CD4-positive, alpha-beta memory T cell (primary cell): ENCODE measurements at regions not wholly inside any gene's neighbourhood (a gene's known extent, or its start where the extent isn't known, plus 50 kb on each side); places are given as distances from the start of the nearest gene placed in this dataset.

Experiments used
- CTCF ChIA-PET: fragments of 350-600 bp; sonication (Branson Sonifier 250); formaldehyde crosslinking; loops from one replicate; lab custom pipeline; 2021; ENCODE audit warnings: inconsistent platforms; ENCODE audit not compliant: partially characterized antibody; lab: Charles Lee
- POLR2A ChIA-PET: fragments of 350-600 bp; sonication (Branson Sonifier 250); formaldehyde crosslinking; loops from one replicate; lab custom pipeline; 2021; ENCODE audit not compliant: partially characterized antibody; lab: Charles Lee
- DNase-seq, 5 donors: peaks; one replicate each; pipeline versions ENCODE4 v3.0.0 to v3.0.0-alpha.2; 2020 to 2022; ENCODE audit warnings: mixed read lengths in 1 of 5
- H3K27ac ChIP-seq: one replicate; pipeline ENCODE4 v1.7.0; 2013; ENCODE audit warnings: low read depth, low read length
- H3K27me3 ChIP-seq: 2 replicates; pipeline ENCODE4 v1.7.0; 2013; ENCODE audit warnings: mild to moderate bottlenecking, low read length, moderate library complexity; ENCODE audit not compliant: insufficient read depth
- H3K36me3 ChIP-seq: 2 replicates; pipeline ENCODE4 v1.7.0; 2013; ENCODE audit warnings: mild to moderate bottlenecking, low read length, moderate library complexity; ENCODE audit not compliant: insufficient read depth
- H3K4me1 ChIP-seq: 2 replicates; pipeline ENCODE4 v1.7.0; 2013; ENCODE audit warnings: mild to moderate bottlenecking, low read length, moderate library complexity; ENCODE audit not compliant: insufficient read depth
- H3K4me3 ChIP-seq, 2 donors: one replicate each; pipeline ENCODE4 v1.7.0; 2013; ENCODE audit warnings: low read length in 2 of 2, mild to moderate bottlenecking in 1 of 2
- H3K9me3 ChIP-seq, 2 donors: one replicate each; pipeline ENCODE4 v1.7.0; 2013; ENCODE audit warnings: low read length in 2 of 2, control low read depth in 1 of 2; ENCODE audit not compliant: control insufficient read depth in 1 of 2
- H3K27ac Mint-ChIP-seq, 7 donors: one replicate each; pipeline ENCODE4 v1.8.0; 2020 to 2021; ENCODE audit warnings: mixed read lengths in 7 of 7, mild to moderate bottlenecking in 6 of 7, inconsistent platforms in 3 of 7, moderate library complexity in 3 of 7
- H3K27me3 Mint-ChIP-seq, 2 donors: one replicate each; pipeline ENCODE4 v1.8.0; 2020 to 2021; ENCODE audit warnings: mixed read lengths in 2 of 2
- H3K36me3 Mint-ChIP-seq, 2 donors: one replicate each; pipeline ENCODE4 v1.8.0; 2020 to 2021; ENCODE audit warnings: mixed read lengths in 2 of 2, inconsistent platforms in 1 of 2, mild to moderate bottlenecking in 1 of 2
- H3K4me1 Mint-ChIP-seq, 4 donors: one replicate each; pipeline ENCODE4 v1.8.0; 2020 to 2021; ENCODE audit warnings: mixed read lengths in 4 of 4, mild to moderate bottlenecking in 1 of 4
- H3K4me3 Mint-ChIP-seq, 8 donors: one replicate each; pipeline ENCODE4 v1.8.0; 2020 to 2021; ENCODE audit warnings: mixed read lengths in 8 of 8, mild to moderate bottlenecking in 7 of 8, moderate library complexity in 6 of 8, inconsistent platforms in 3 of 8
- H3K9me3 Mint-ChIP-seq, 8 donors: one replicate each; pipeline ENCODE4 v1.8.0; 2020 to 2021; ENCODE audit warnings: mixed read lengths in 8 of 8, mild to moderate bottlenecking in 5 of 8, inconsistent platforms in 3 of 8, moderate library complexity in 1 of 8
- intact Hi-C: fragments of 100-400 bp; cut with micrococcal nuclease; formaldehyde crosslinking; loops from one replicate; pipeline ENCODE4 v1.15.1; 2023

DNA sequence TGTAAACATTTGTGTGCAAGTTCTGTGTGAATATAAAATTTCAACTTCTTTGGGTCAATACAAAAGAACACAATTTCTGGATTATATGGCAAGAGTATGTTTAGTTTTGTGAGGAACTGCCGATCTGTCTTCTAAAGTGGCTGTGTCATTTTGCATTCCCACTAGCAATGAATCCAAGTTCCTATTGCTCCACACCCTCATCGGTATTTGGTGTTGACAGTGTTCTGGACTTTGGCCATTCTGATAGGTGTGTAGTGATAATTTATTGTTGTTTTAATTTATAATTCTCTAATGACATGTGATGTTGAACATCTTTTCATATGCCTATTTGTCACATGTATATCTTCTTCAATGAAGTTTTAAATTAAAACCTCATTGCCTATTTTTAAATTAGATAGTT, 58.2 kb upstream of the TMC3 start:
- Mint-ChIP-seq H3K9me3 (peaks cover 2 to 19% (median 14%) of the 10 kb centered on the region in 8 donors), H3K27me3 (peaks cover 21 to 31% of the 10 kb centered on the region in 2 donors), H3K4me3 (no peak overlapping the region), H3K4me1 (no peaks in the 10 kb centered on the region), H3K27ac (no peak overlapping the region), H3K36me3 (peaks cover 2 to 3% of the 10 kb centered on the region in 2 donors)
- Histone ChIP-seq H3K9me3 (no peaks in the 10 kb centered on the region), H3K4me3 (no peak overlapping the region), H3K4me1 (no peaks in the 10 kb centered on the region), H3K27me3 (no peaks in the 10 kb centered on the region), H3K36me3 (no peaks in the 10 kb centered on the region), H3K27ac (no peak overlapping the region)
- CTCF ChIA-PET, result no interaction called here
- POLR2A ChIA-PET, result no interaction called here
- intact Hi-C loops, result no loop called here
- DNase-seq, result no peak

DNA sequence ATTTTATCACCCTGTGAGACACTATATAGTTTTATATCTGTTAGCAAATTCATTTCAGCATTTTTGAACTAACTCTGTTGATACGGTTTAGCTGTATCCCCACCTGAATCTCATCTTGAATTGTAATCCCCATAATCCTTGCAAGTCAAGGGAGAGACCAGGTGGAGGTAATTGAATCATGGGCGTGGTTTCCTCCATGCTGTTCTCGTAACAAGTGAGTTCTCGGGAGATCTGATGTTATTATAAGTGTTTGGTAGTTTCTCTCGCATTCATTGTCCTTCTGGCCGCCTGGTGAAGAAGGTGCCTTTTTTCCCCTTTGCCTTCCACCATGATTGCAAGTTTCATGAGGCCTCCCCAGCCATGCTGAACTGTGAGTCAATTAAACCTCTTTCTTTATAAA, 53.2 kb upstream of the TMC3 start:
- CTCF ChIA-PET, result no interaction called here
- no peak overlapping the region for H3K27ac Mint-ChIP-seq

DNA sequence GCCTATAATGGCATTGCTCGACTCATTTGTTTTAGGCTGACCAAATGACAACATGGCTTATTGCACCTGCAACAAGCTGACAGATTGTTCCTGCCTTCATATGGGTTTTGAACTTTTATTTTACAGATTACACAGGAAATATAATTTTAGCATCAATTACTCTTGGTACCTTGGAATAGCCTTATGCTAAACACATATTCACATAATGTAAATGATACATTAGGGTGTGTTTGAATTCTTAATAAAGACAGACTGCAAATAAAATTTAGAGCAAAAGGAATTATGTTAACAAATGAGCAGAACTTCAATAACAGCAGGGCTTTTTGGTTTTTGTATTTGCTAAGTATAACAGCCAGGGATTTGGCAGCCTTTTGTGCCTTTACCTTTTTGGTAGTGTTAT, 51.9 kb upstream of the TMC3 start:
- H3K9me3 Mint-ChIP-seq, result peaks cover 0 to 8% (median 2%) of the 10 kb centered on the region in 8 donors
- intact Hi-C loops, result no loop called here
- H3K27ac Mint-ChIP-seq, result no peak overlapping the region

More for the DNA sequence above, 53.2 kb upstream of the TMC3 start:
- Histone ChIP-seq H3K4me1 (no peaks in the 10 kb centered on the region), H3K27ac (no peak overlapping the region), H3K36me3 (no peaks in the 10 kb centered on the region), H3K4me3 (no peak overlapping the region), H3K27me3 (no peaks in the 10 kb centered on the region), H3K9me3 (no peaks in the 10 kb centered on the region)
- H3K9me3 Mint-ChIP-seq, result peaks cover 2 to 19% (median 12%) of the 10 kb centered on the region in 8 donors
- no peak for DNase-seq
- H3K4me1 Mint-ChIP-seq, result no peaks in the 10 kb centered on the region
- H3K27me3 Mint-ChIP-seq, result peaks cover 5 to 10% of the 10 kb centered on the region in 2 donors
- H3K36me3 Mint-ChIP-seq, result peaks cover 0 to 2% of the 10 kb centered on the region in 2 donors
- POLR2A ChIA-PET, result no interaction called here
- intact Hi-C loops, result no loop called here
- H3K4me3 Mint-ChIP-seq, result no peak overlapping the region

More for the DNA sequence above, 51.9 kb upstream of the TMC3 start:
- no peaks in the 10 kb centered on the region for H3K27me3 ChIP-seq
- Mint-ChIP-seq H3K36me3 (no peaks in the 10 kb centered on the region), H3K4me1 (no peaks in the 10 kb centered on the region), H3K4me3 (no peak overlapping the region), H3K27me3 (peaks cover 2 to 5% of the 10 kb centered on the region in 2 donors)
- no peak overlapping the region for H3K4me3 ChIP-seq
- H3K27ac ChIP-seq, result no peak overlapping the region
- H3K36me3 ChIP-seq, result no peaks in the 10 kb centered on the region
- CTCF ChIA-PET, result no interaction called here
- POLR2A ChIA-PET, result no interaction called here
- no peaks in the 10 kb centered on the region for H3K9me3 ChIP-seq
- no peak for DNase-seq
- no peaks in the 10 kb centered on the region for H3K4me1 ChIP-seq
